Skeletal muscle cell (primary cell): ENCODE measurements at regions not wholly inside any gene's neighbourhood (a gene's known extent, or its start where the extent isn't known, plus 50 kb on each side); places are given as distances from the start of the nearest gene placed in this dataset.
A peak's percentile ranks its signal among the peaks of the same experiment; 100 is the strongest.

ENCODE experiments used
- DNase-seq: peaks from one replicate; pipeline ENCODE4 v3.0.0-alpha.2; 2010; ENCODE audit warnings: low read depth
- H3K4me3 ChIP-seq: 2 replicates; pipeline ENCODE4 v1.5.1; 2011; ENCODE audit warnings: low read depth, mild to moderate bottlenecking, control low read depth, low read length, moderate library complexity

- no peak overlapping the region for H3K4me3 ChIP-seq
- no peak for DNase-seq
These were observed 201.3 kb upstream of the CPEB2 start for GRCh38 chr4:14800977-14801376.

GRCh38 chr4:14802596-14802995, 199.7 kb upstream of the CPEB2 start:
- no peak overlapping the region for H3K4me3 ChIP-seq
- DNase-seq, result no peak

GRCh38 chr4:14807856-14808255, 194.4 kb upstream of the CPEB2 start:
- H3K4me3 ChIP-seq, result no peak overlapping the region
- DNase-seq, result no peak

- no peak overlapping the region for H3K4me3 ChIP-seq
- DNase-seq, result no peak
These were observed 193.1 kb upstream of the CPEB2 start for GRCh38 chr4:14809203-14809602.

- H3K4me3 ChIP-seq, result no peak overlapping the region
- DNase-seq, result no peak
These were observed 192.2 kb upstream of the CPEB2 start for GRCh38 chr4:14810121-14810520.

- no peak for DNase-seq
- no peak overlapping the region for H3K4me3 ChIP-seq
These were observed 191.7 kb upstream of the CPEB2 start for GRCh38 chr4:14810568-14810967.

- no peak overlapping the region for H3K4me3 ChIP-seq
- DNase-seq, result no peak
These were observed 190.2 kb upstream of the CPEB2 start for GRCh38 chr4:14812101-14812500.

GRCh38 chr4:14816623-14817261, 185.5 kb upstream of the CPEB2 start:
- DNase-seq, result no peak
- no peak overlapping the region for H3K4me3 ChIP-seq

GRCh38 chr4:14824189-14824588, 178.1 kb upstream of the CPEB2 start:
- H3K4me3 ChIP-seq, result no peak overlapping the region
- no peak for DNase-seq

- no peak overlapping the region for H3K4me3 ChIP-seq
- peak; percentile 8 for DNase-seq
These were observed 175.2 kb upstream of the CPEB2 start for GRCh38 chr4:14827111-14827510.

GRCh38 chr4:14829795-14830194, 172.5 kb upstream of the CPEB2 start:
- H3K4me3 ChIP-seq, result no peak overlapping the region
- DNase-seq, result no peak

GRCh38 chr4:14831416-14831815, 170.9 kb upstream of the CPEB2 start:
- no peak for DNase-seq
- no peak overlapping the region for H3K4me3 ChIP-seq

GRCh38 chr4:14833053-14833452, 169.2 kb upstream of the CPEB2 start:
- H3K4me3 ChIP-seq, result no peak overlapping the region
- no peak for DNase-seq

- no peak for DNase-seq
- no peak overlapping the region for H3K4me3 ChIP-seq
These were observed 167.9 kb upstream of the CPEB2 start for GRCh38 chr4:14834382-14834781.

GRCh38 chr4:14835288-14835687, 167.0 kb upstream of the CPEB2 start:
- DNase-seq, result no peak
- H3K4me3 ChIP-seq, result no peak overlapping the region

GRCh38 chr4:14835708-14836425, 166.4 kb upstream of the CPEB2 start:
- no peak overlapping the region for H3K4me3 ChIP-seq
- no peak for DNase-seq

- no peak for DNase-seq
- H3K4me3 ChIP-seq, result no peak overlapping the region
These were observed 164.4 kb upstream of the CPEB2 start for GRCh38 chr4:14837860-14838259.

- DNase-seq, result no peak
- no peak overlapping the region for H3K4me3 ChIP-seq
These were observed 160.2 kb upstream of the CPEB2 start for GRCh38 chr4:14841801-14842768.

GRCh38 chr4:14842964-14843630, 159.2 kb upstream of the CPEB2 start:
- H3K4me3 ChIP-seq, result no peak overlapping the region
- DNase-seq, result no peak

- no peak overlapping the region for H3K4me3 ChIP-seq
- no peak for DNase-seq
These were observed 158.2 kb upstream of the CPEB2 start for GRCh38 chr4:14844061-14844460.
